IMR-90 (cell line): ENCODE measurements at regions not wholly inside any gene's neighbourhood (a gene's known extent, or its start where the extent isn't known, plus 50 kb on each side); places are given as distances from the start of the nearest gene placed in this dataset.

Experiments used
- ATAC-seq: fragments of 200-7000 bp; cut with Tn5 transposase; 2 replicates; pipeline ENCODE4 v1.9.1; 2020; ENCODE audit warnings: low read depth, mild to moderate bottlenecking, moderate library complexity
- BruUV-seq: library from RNA; stranded (reverse); fragments of 400-500 nt; replicated peaks from 2 replicates; lab custom pipeline; 2021; lab: Mats Ljungman, UMichigan
- CTCF ChIA-PET: fragments of 300-600 bp; formaldehyde crosslinking; extraction: SDS; loops from one replicate; lab custom pipeline; 2021; ENCODE audit warnings: antibody characterized with exemption; lab: Yijun Ruan, JAX
- POLR2A ChIA-PET: fragments of 300-600 bp; sonication (Branson Sonifier 250); formaldehyde crosslinking; loops from one replicate; lab custom pipeline; 2022; ENCODE audit warnings: antibody characterized with exemption; ENCODE audit not compliant: unreplicated experiment; lab: Charles Lee
- DNase-seq: peaks from one replicate; pipeline ENCODE4 v3.0.0; 2013
- H2AFZ ChIP-seq: replicated peaks from 2 replicates; pipeline ENCODE3; 2013; ENCODE audit warnings: low read length, mild to moderate bottlenecking; ENCODE audit not compliant: poor library complexity
- H2AK5ac ChIP-seq: 2 replicates; pipeline ENCODE4 v1.6.1; 2013; ENCODE audit warnings: low read depth, low read length, inconsistent platforms
- H2AK9ac ChIP-seq: replicated peaks from 2 replicates; pipeline ENCODE3; 2013; ENCODE audit warnings: mild to moderate bottlenecking, low read depth, low read length, moderate library complexity; ENCODE audit not compliant: poor library complexity
- H2BK120ac ChIP-seq: 2 replicates; pipeline ENCODE4 v1.6.1; 2013; ENCODE audit warnings: low read depth, low read length, inconsistent platforms
- H2BK15ac ChIP-seq: 3 replicates; pipeline ENCODE4 v1.6.1; 2013; ENCODE audit warnings: low read depth, low read length, inconsistent platforms
- H2BK20ac ChIP-seq: 2 replicates; pipeline ENCODE4 v1.6.1; 2013; ENCODE audit warnings: low read depth, mild to moderate bottlenecking, inconsistent platforms, low read length, moderate library complexity
- H2BK5ac ChIP-seq: 2 replicates; pipeline ENCODE4 v1.6.1; 2013; ENCODE audit warnings: mild to moderate bottlenecking, low read depth, low read length, inconsistent platforms; ENCODE audit not compliant: poor library complexity, severe bottlenecking
- H3K14ac ChIP-seq: replicated peaks from 2 replicates; pipeline ENCODE4 v1.6.1; 2013; ENCODE audit warnings: low read depth, low read length, inconsistent platforms
- H3K18ac ChIP-seq: 2 replicates; pipeline ENCODE4 v1.6.1; 2013; ENCODE audit warnings: low read depth, low read length, control low read depth
- H3K23ac ChIP-seq: 2 replicates; pipeline ENCODE4 v1.6.1; 2013; ENCODE audit warnings: low read depth, low read length, inconsistent platforms
- H3K27ac ChIP-seq: 2 replicates; pipeline ENCODE4 v1.5.1; 2013; ENCODE audit warnings: mild to moderate bottlenecking, control low read depth, low read length; ENCODE audit not compliant: insufficient read depth
- H3K27me3 ChIP-seq: 2 replicates; pipeline ENCODE4 v1.6.1; 2013; ENCODE audit warnings: low read length; ENCODE audit not compliant: control insufficient read depth, insufficient read depth
- H3K36me3 ChIP-seq: 2 replicates; pipeline ENCODE4 v1.6.1; 2013; ENCODE audit warnings: low read length, mixed read lengths; ENCODE audit not compliant: control insufficient read depth, insufficient read depth
- H3K4ac ChIP-seq: 2 replicates; pipeline ENCODE4 v1.6.1; 2013; ENCODE audit warnings: low read depth, low read length, inconsistent platforms
- H3K4me1 ChIP-seq: 2 replicates; pipeline ENCODE4 v1.6.1; 2013; ENCODE audit warnings: low read length, mixed read lengths; ENCODE audit not compliant: control insufficient read depth, insufficient read depth
- H3K4me2 ChIP-seq: 2 replicates; pipeline ENCODE4 v1.6.1; 2013; ENCODE audit warnings: low read depth, mild to moderate bottlenecking, control low read depth, low read length, moderate library complexity
- H3K4me3 ChIP-seq: 2 replicates; pipeline ENCODE4 v1.5.1; 2013; ENCODE audit warnings: low read depth, mild to moderate bottlenecking, control low read depth, low read length, moderate library complexity; ENCODE audit not compliant: insufficient read depth
- H3K56ac ChIP-seq: 2 replicates; pipeline ENCODE4 v1.6.1; 2013; ENCODE audit warnings: low read length, inconsistent platforms; ENCODE audit not compliant: insufficient read depth; ENCODE audit errors: extremely low read depth
- H3K79me1 ChIP-seq, 2 experiments: 2 replicates each; pipeline ENCODE4 v1.6.1; 2013; ENCODE audit warnings: low read length in 2 of 2, inconsistent platforms in 1 of 2, low read depth in 1 of 2
- H3K9ac ChIP-seq: 2 replicates; pipeline ENCODE4 v1.6.1; 2013; ENCODE audit warnings: low read depth, low read length, control low read depth
- H3K9me1 ChIP-seq: 2 replicates; pipeline ENCODE4 v1.6.1; 2013; ENCODE audit warnings: low read length, inconsistent platforms; ENCODE audit not compliant: insufficient read depth
- H3K9me3 ChIP-seq: 2 replicates; pipeline ENCODE4 v1.6.1; 2013; ENCODE audit warnings: low read length; ENCODE audit not compliant: control insufficient read depth, insufficient read depth
- H4K20me1 ChIP-seq: 2 replicates; pipeline ENCODE4 v1.6.1; 2013; ENCODE audit warnings: low read length, inconsistent platforms; ENCODE audit not compliant: insufficient read depth
- H4K5ac ChIP-seq: 2 replicates; pipeline ENCODE4 v1.6.1; 2013; ENCODE audit warnings: mild to moderate bottlenecking, low read depth, low read length, control low read depth
- H4K8ac ChIP-seq, 2 experiments: 2 replicates each; pipeline ENCODE4 v1.6.1; 2013; ENCODE audit warnings: low read depth in 2 of 2, low read length in 2 of 2, control low read depth in 1 of 2, inconsistent platforms in 1 of 2
- H4K91ac ChIP-seq: 2 replicates; pipeline ENCODE4 v1.6.1; 2013; ENCODE audit warnings: low read depth, low read length, inconsistent platforms; ENCODE audit not compliant: insufficient read depth
- BHLHE40 ChIP-seq: fragments of 150-350 bp; IDR thresholded peaks from 2 replicates; pipeline ENCODE4 v1.6.1; 2016; ENCODE audit warnings: mild to moderate bottlenecking, low read depth, low read length
- CEBPB ChIP-seq: IDR thresholded peaks from 2 replicates; pipeline ENCODE4 v1.6.1; 2012; ENCODE audit warnings: low read depth, low read length, improper control_type of control experiment
- FOS ChIP-seq: fragments of 150-350 bp; IDR thresholded peaks from 2 replicates; pipeline ENCODE4 v1.6.1; 2016; ENCODE audit warnings: low read depth, low read length
- MAZ ChIP-seq: IDR thresholded peaks from 2 replicates; pipeline ENCODE4 v1.6.1; 2012; ENCODE audit warnings: low read depth, mild to moderate bottlenecking, low read length, improper control_type of control experiment, moderate library complexity, borderline replicate concordance
- MXI1 ChIP-seq: IDR thresholded peaks from 2 replicates; pipeline ENCODE4 v1.6.1; 2012; ENCODE audit warnings: low read depth, mild to moderate bottlenecking, low read length, moderate library complexity, borderline replicate concordance
- NFE2L2 ChIP-seq: fragments of 150-350 bp; IDR thresholded peaks from 2 replicates; pipeline ENCODE4 v1.6.1; 2016; ENCODE audit warnings: low read depth, mild to moderate bottlenecking, low read length
- POLR2A ChIP-seq: IDR thresholded peaks from 2 replicates; pipeline ENCODE4 v1.6.1; 2012; ENCODE audit warnings: mild to moderate bottlenecking, low read depth, low read length
- RAD21 ChIP-seq: IDR thresholded peaks from 2 replicates; pipeline ENCODE4 v1.6.1; 2012; ENCODE audit warnings: low read length, improper control_type of control experiment
- RCOR1 ChIP-seq: IDR thresholded peaks from 2 replicates; pipeline ENCODE4 v1.6.1; 2012; ENCODE audit warnings: mild to moderate bottlenecking, low read length, improper control_type of control experiment; ENCODE audit not compliant: insufficient replicate concordance
- USF2 ChIP-seq: fragments of 150-350 bp; IDR thresholded peaks from 2 replicates; pipeline ENCODE4 v1.6.1; 2017; ENCODE audit warnings: mild to moderate bottlenecking, antibody characterized with exemption, low read length, low read depth
- WGBS, 2 experiments: methylation state at CpG; one replicate each; pipeline versions ENCODE4 v1.1.5 to v1.1.7; 2013; ENCODE audit warnings: missing lambda C conversion rate in 2 of 2; ENCODE audit not compliant: insufficient read length in 1 of 2; ENCODE audit errors: extremely low coverage in 2 of 2; 5-methylcytosine and 5-hydroxymethylcytosine counted together
- dilution Hi-C: fragments of 300-500 bp; cut with HindIII; formaldehyde crosslinking; loops from one replicate; pipeline ENCODE4 v1.14.3; 2018; ENCODE audit warnings: low sequenced_read_pairs; ENCODE audit not compliant: unreplicated experiment
- in situ Hi-C: fragments of 300-500 bp; cut with MboI; formaldehyde crosslinking; loops from 3 replicates; pipeline ENCODE4 v1.14.3; 2019; ENCODE audit warnings: low sequenced_read_pairs, inconsistent platforms, mixed read lengths
- intact Hi-C: fragments of 100-400 bp; cut with micrococcal nuclease; formaldehyde crosslinking; loops from 2 replicates; pipeline ENCODE4 v1.10.0; 2022

GRCh38 chr15:62363913-62364312, 198.8 kb upstream of the C2CD4B start:
- Histone ChIP-seq H3K56ac (no peak overlapping the region), H2AFZ (no peak overlapping the region), H3K9ac (no peak overlapping the region), H4K20me1 (no peaks in the 10 kb centered on the region), H3K9me1 (no peaks in the 10 kb centered on the region), H3K4me2 (no peak overlapping the region), H3K79me1 (no peaks in the 10 kb centered on the region), H2BK5ac (no peak overlapping the region), H3K27ac (no peak overlapping the region), H3K36me3 (no peaks in the 10 kb centered on the region), H4K5ac (no peak overlapping the region), H2BK120ac (no peak overlapping the region), H2BK20ac (no peak overlapping the region), H3K23ac (no peak overlapping the region), H4K8ac (no peak overlapping the region), H3K4me1 (no peaks in the 10 kb centered on the region), H3K14ac (no peak overlapping the region), H2AK5ac (no peak overlapping the region), H3K27me3 (peaks cover 23% of the 10 kb centered on the region), H2BK15ac (no peak overlapping the region), H3K9me3 (no peaks in the 10 kb centered on the region), H3K18ac (no peak overlapping the region), H3K4ac (no peak overlapping the region), H4K91ac (no peak overlapping the region), H2AK9ac (no peak overlapping the region), H3K4me3 (no peak overlapping the region)
- ATAC-seq (no peak), DNase-seq (no peak)
- intact Hi-C loops (no loop called here), dilution Hi-C loops (no loop called here), in situ Hi-C loops (no loop called here)
- no CpG with 5 or more reads among the region's 1 CpG for WGBS, 2 experiments
- no TSS peak for BruUV-seq
- ChIA-PET CTCF (interaction anchor here (0.6 kb wide), 1 partner anchor 681 kb away, joined by 3 read pairs; no protein-coding TSS in a partner anchor), POLR2A (no interaction called here)
- TF ChIP-seq POLR2A (no peak), USF2 (no peak), MXI1 (no peak), FOS (no peak), NFE2L2 (no peak), MAZ (no peak), RAD21 (no peak), CEBPB (no peak), BHLHE40 (no peak), RCOR1 (no peak)
